GM12892 (cell line): ENCODE measurements at regions not wholly inside any gene's neighbourhood (a gene's known extent, or its start where the extent isn't known, plus 50 kb on each side); places are given as distances from the start of the nearest gene placed in this dataset.

ENCODE experiments used
- POLR2A ChIP-seq: IDR thresholded peaks from 2 replicates; pipeline ENCODE4 v1.6.1; 2011; ENCODE audit warnings: low read depth, low read length, control low read depth
- POLR2AphosphoS5 ChIP-seq: IDR thresholded peaks from 2 replicates; pipeline ENCODE4 v1.6.1; 2011; ENCODE audit warnings: low read depth, low read length, control low read depth

DNA sequence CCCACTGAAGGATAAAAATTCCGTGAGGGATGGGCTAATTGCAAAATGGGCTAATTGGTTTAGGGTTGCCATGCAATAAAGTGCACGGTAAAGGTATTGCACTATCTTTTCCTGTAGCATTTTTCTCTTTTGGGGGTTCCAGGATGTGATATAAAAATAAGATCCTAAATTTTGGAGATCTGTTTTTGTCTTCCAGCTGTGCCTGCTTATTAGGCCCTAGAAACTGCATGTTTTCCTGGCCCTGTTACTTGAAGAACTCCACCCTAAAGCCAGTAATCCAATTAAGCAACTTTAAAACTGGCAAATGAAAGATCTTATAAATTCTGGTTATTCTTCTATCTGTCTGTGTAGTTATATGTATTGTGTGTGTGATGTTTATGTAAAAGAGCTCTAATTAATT is 2489.6 kb downstream of the PCDH9 start:
- no peak for TF ChIP-seq POLR2A
- TF ChIP-seq POLR2AphosphoS5: no peak
